B cell (primary cell): ENCODE measurements at regions not wholly inside any gene's neighbourhood (a gene's known extent, or its start where the extent isn't known, plus 50 kb on each side); places are given as distances from the start of the nearest gene placed in this dataset.

Source experiments
- ATAC-seq: fragments of 200-7000 bp; cut with Tn5 transposase; one replicate; pipeline ENCODE4 v1.10.0; 2021; ENCODE audit warnings: low read depth, mild to moderate bottlenecking, moderate number of reproducible peaks, moderate library complexity
- CTCF ChIA-PET: fragments of 350-600 bp; sonication (Branson Sonifier 250); formaldehyde crosslinking; loops from one replicate; lab custom pipeline; 2021; ENCODE audit warnings: antibody characterized with exemption, inconsistent platforms; lab: Charles Lee
- POLR2A ChIA-PET: fragments of 350-600 bp; sonication (Branson Sonifier 250); formaldehyde crosslinking; loops from one replicate; lab custom pipeline; 2021; ENCODE audit warnings: antibody characterized with exemption; lab: Charles Lee
- DNase-seq: peaks from one replicate; pipeline ENCODE4 v3.0.0; 2013
- H2AFZ ChIP-seq: 2 replicates; pipeline ENCODE4 v1.6.1; 2012; ENCODE audit warnings: mild to moderate bottlenecking, low read depth, low read length; ENCODE audit not compliant: insufficient read depth, poor library complexity, severe bottlenecking
- H3K27ac ChIP-seq, 2 donors: 1 replicate in 1 of 2; 2 replicates in 1 of 2; pipeline ENCODE4 v1.5.1; 2012 to 2013; ENCODE audit warnings: low read length in 2 of 2, mild to moderate bottlenecking in 2 of 2, moderate library complexity in 1 of 2
- H3K27me3 ChIP-seq, 4 experiments: fragments of 200-600 bp in 1 of 4; sonication (generic) in 1 of 4; replicated peaks in 1 of 4; 1 replicate in 2 of 4; 2 replicates in 2 of 4; pipeline versions ENCODE4 v1.6.1 to v1.7.0; 2013 to 2016; ENCODE audit warnings: low read length in 3 of 4, mild to moderate bottlenecking in 2 of 4, mixed read lengths in 1 of 4, moderate library complexity in 1 of 4; ENCODE audit not compliant: insufficient read depth in 4 of 4, control insufficient read depth in 3 of 4; ENCODE audit errors: control extremely low read depth in 1 of 4
- H3K36me3 ChIP-seq, 2 experiments: replicated peaks in 1 of 2; 1 replicate in 1 of 2; 2 replicates in 1 of 2; pipeline versions ENCODE4 v1.6.1 to v1.7.1; 2013; ENCODE audit warnings: low read length in 1 of 2; ENCODE audit not compliant: insufficient read depth in 2 of 2, control insufficient read depth in 1 of 2; ENCODE audit errors: control extremely low read depth in 1 of 2, extremely low read depth in 1 of 2
- H3K4me1 ChIP-seq, 2 donors: fragments of 200-600 bp in 1 of 2; sonication (generic) in 1 of 2; 1 replicate in 1 of 2; 2 replicates in 1 of 2; pipeline versions ENCODE4 v1.5.1 to v1.6.1; 2013 to 2017; ENCODE audit warnings: low read length in 2 of 2; ENCODE audit not compliant: control insufficient read depth in 2 of 2, insufficient read depth in 2 of 2
- H3K4me2 ChIP-seq: replicated peaks from 2 replicates; pipeline ENCODE3; 2012; ENCODE audit warnings: mild to moderate bottlenecking, low read depth, low read length; ENCODE audit not compliant: poor library complexity, severe bottlenecking
- H3K4me3 ChIP-seq, 5 experiments: fragments of 200-600 bp in 1 of 5; sonication (generic) in 1 of 5; 1 replicate in 3 of 5; 2 replicates in 2 of 5; pipeline versions ENCODE4 v1.5.1 to v1.7.0; 2011 to 2016; ENCODE audit warnings: low read length in 4 of 5, mild to moderate bottlenecking in 4 of 5, low read depth in 2 of 5, control low read depth in 1 of 5, moderate library complexity in 1 of 5; ENCODE audit not compliant: insufficient read depth in 1 of 5; ENCODE audit errors: control extremely low read depth in 1 of 5, extremely low read depth in 1 of 5
- H3K79me2 ChIP-seq: fragments of 200-600 bp; sonication (generic); one replicate; pipeline ENCODE4 v1.6.0; 2016; ENCODE audit warnings: low read length; ENCODE audit not compliant: control insufficient read depth, insufficient read depth
- H3K9ac ChIP-seq: fragments of 200-600 bp; sonication (generic); 2 replicates; pipeline ENCODE4 v1.6.1; 2017; ENCODE audit warnings: mild to moderate bottlenecking, low read length, moderate library complexity
- H3K9me3 ChIP-seq, 3 donors: one replicate each; pipeline versions ENCODE4 v1.6.1 to v1.7.1; 2013; ENCODE audit warnings: low read length in 2 of 3; ENCODE audit not compliant: control insufficient read depth in 2 of 3, insufficient read depth in 1 of 3; ENCODE audit errors: control extremely low read depth in 1 of 3
- H4K20me1 ChIP-seq: 2 replicates; pipeline ENCODE4 v1.6.0; 2012; ENCODE audit warnings: mild to moderate bottlenecking, low read length; ENCODE audit not compliant: insufficient read depth, control insufficient read depth, poor library complexity, severe bottlenecking
- H3K27ac Mint-ChIP-seq: one replicate; pipeline ENCODE4 v1.8.0; 2021; ENCODE audit warnings: mixed read lengths
- H3K27me3 Mint-ChIP-seq: one replicate; pipeline ENCODE4 v1.8.0; 2021; ENCODE audit warnings: mixed read lengths
- H3K4me1 Mint-ChIP-seq: one replicate; pipeline ENCODE4 v1.8.0; 2021; ENCODE audit warnings: mixed read lengths
- H3K4me3 Mint-ChIP-seq: one replicate; pipeline ENCODE4 v1.8.0; 2021; ENCODE audit warnings: mixed read lengths
- H3K9me3 Mint-ChIP-seq: one replicate; pipeline ENCODE4 v1.8.0; 2022; ENCODE audit warnings: mixed read lengths; ENCODE audit not compliant: insufficient read depth
- EZH2 ChIP-seq: IDR thresholded peaks from 2 replicates; pipeline ENCODE4 v1.6.1; 2012; ENCODE audit warnings: borderline replicate concordance, low read depth, mild to moderate bottlenecking, moderate library complexity, low read length; ENCODE audit not compliant: insufficient read depth, poor library complexity, severe bottlenecking
- WGBS: methylation state at CpG from one replicate; pipeline ENCODE4 v1.1.5; 2013; ENCODE audit warnings: missing lambda C conversion rate; ENCODE audit not compliant: insufficient coverage; 5-methylcytosine and 5-hydroxymethylcytosine counted together
- intact Hi-C: fragments of 100-400 bp; cut with micrococcal nuclease; formaldehyde crosslinking; loops from one replicate; pipeline ENCODE4 v1.10.0; 2022
- TF ChIP-seq, protein P1 (sequence below): fragments of 200-600 bp; IDR thresholded peaks from one replicate; pipeline ENCODE4 v1.8.0; 2022; ENCODE audit warnings: antibody characterized with exemption, mild to moderate bottlenecking

DNA sequence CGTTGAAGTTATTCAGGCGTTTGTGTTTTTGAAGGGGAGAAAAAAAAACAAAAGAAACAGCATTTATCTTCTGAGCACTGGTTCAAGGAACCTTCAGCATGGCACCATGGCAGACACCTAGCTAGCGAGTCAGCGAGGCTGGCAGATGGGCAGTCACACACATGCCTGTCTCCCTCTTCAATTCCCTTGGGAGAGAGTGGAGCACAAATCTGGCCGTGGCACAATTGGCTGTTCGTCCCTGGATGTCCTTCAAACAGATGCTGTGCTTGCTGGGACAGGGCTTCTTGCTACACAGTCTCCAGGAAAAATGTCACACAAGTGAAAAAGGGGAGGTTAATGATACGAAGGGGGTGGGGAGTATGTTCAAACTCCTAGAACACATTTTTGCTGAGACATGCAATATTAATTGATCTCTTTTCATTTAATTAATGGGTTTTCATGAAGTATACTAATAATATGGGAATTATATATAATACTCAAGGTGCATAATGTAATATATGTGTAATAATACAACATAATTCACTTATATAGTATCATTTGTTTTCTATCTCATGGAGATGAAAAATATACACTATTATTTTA lies 1674.5 kb upstream of the SLC10A2 start:
- Histone ChIP-seq H4K20me1 (no peaks in the 10 kb centered on the region), H3K4me3 (no peak overlapping the region), H3K9ac (no peak overlapping the region), H2AFZ (no peak overlapping the region), H3K36me3 (no peaks in the 10 kb centered on the region), H3K4me2 (no peak overlapping the region), H3K9me3 (no peaks in the 10 kb centered on the region), H3K27ac (no peak overlapping the region), H3K4me1 (no peaks in the 10 kb centered on the region), H3K27me3 (no peaks in the 10 kb centered on the region), H3K79me2 (no peaks in the 10 kb centered on the region)
- Mint-ChIP-seq H3K27ac (no peak overlapping the region), H3K27me3 (no peaks in the 10 kb centered on the region), H3K4me1 (no peaks in the 10 kb centered on the region), H3K4me3 (no peak overlapping the region), H3K9me3 (no peaks in the 10 kb centered on the region)
- no peak for TF ChIP-seq EZH2
- TF ChIP-seq, protein P1, sequence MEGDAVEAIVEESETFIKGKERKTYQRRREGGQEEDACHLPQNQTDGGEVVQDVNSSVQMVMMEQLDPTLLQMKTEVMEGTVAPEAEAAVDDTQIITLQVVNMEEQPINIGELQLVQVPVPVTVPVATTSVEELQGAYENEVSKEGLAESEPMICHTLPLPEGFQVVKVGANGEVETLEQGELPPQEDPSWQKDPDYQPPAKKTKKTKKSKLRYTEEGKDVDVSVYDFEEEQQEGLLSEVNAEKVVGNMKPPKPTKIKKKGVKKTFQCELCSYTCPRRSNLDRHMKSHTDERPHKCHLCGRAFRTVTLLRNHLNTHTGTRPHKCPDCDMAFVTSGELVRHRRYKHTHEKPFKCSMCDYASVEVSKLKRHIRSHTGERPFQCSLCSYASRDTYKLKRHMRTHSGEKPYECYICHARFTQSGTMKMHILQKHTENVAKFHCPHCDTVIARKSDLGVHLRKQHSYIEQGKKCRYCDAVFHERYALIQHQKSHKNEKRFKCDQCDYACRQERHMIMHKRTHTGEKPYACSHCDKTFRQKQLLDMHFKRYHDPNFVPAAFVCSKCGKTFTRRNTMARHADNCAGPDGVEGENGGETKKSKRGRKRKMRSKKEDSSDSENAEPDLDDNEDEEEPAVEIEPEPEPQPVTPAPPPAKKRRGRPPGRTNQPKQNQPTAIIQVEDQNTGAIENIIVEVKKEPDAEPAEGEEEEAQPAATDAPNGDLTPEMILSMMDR: no peak
- ChIA-PET POLR2A (no interaction called here), CTCF (no interaction called here)
- intact Hi-C loops: no loop called here
- ATAC-seq: no peak
- no peak for DNase-seq
- WGBS: 84% methylated on average over 4 of the region's 7 CpGs

- ChIA-PET CTCF (no interaction called here), POLR2A (no interaction called here)
- H3K79me2 ChIP-seq: no peaks in the 10 kb centered on the region
- Mint-ChIP-seq H3K4me3 (no peak overlapping the region), H3K27ac (no peak overlapping the region), H3K9me3 (no peaks in the 10 kb centered on the region), H3K4me1 (no peaks in the 10 kb centered on the region), H3K27me3 (no peaks in the 10 kb centered on the region)
- no peaks in the 10 kb centered on the region for H3K9me3 ChIP-seq
- no peaks in the 10 kb centered on the region for H3K27me3 ChIP-seq
- DNase-seq (no peak), ATAC-seq (no peak)
- H3K4me1 ChIP-seq: no peaks in the 10 kb centered on the region
- H3K27ac ChIP-seq: no peak overlapping the region
- H4K20me1 ChIP-seq: no peaks in the 10 kb centered on the region
- no peak overlapping the region for H2AFZ ChIP-seq
- H3K9ac ChIP-seq: no peak overlapping the region
- no peak overlapping the region for H3K4me2 ChIP-seq
- 94% methylated on average over 5 of the region's 6 CpGs for WGBS
- no peak for TF ChIP-seq EZH2
- TF ChIP-seq, protein P1: no peak
- no peak overlapping the region for H3K4me3 ChIP-seq
- no peaks in the 10 kb centered on the region for H3K36me3 ChIP-seq
- intact Hi-C loops: no loop called here
Measured at GRCh38 chr13:104737713-104738112, 1671.5 kb upstream of the SLC10A2 start.
